Activated CD4-positive, alpha-beta T cell treated with anti-CD3 and anti-CD28 coated beads, Interleukin-2, amount 50 U/mL, for 24 hours (primary cell): ENCODE measurements at regions not wholly inside any gene's neighbourhood (a gene's known extent, or its start where the extent isn't known, plus 50 kb on each side); places are given as distances from the start of the nearest gene placed in this dataset.

ENCODE experiments used
- DNase-seq, 2 donors: peaks; one replicate each; pipeline ENCODE4 v3.0.0-alpha.2; 2020; ENCODE audit warnings: low read depth in 1 of 2, low spot score in 1 of 2

GRCh38 chr19:30318936-30319335 lies 53.2 kb upstream of the ZNF536 start:
- no peak for DNase-seq

GRCh38 chr19:30319411-30319810 lies 52.8 kb upstream of the ZNF536 start:
- no peak for DNase-seq

- DNase-seq, result no peak
Observed at GRCh38 chr19:30319876-30320275, 52.3 kb upstream of the ZNF536 start.

GRCh38 chr19:30320466-30320865 lies 51.7 kb upstream of the ZNF536 start:
- DNase-seq, result no peak

- no peak for DNase-seq
Observed at GRCh38 chr19:30320916-30321315, 51.3 kb upstream of the ZNF536 start.
